Activated CD8-positive, alpha-beta T cell treated with anti-CD3 and anti-CD28 coated beads for 36 hours (primary cell): ENCODE measurements at regions not wholly inside any gene's neighbourhood (a gene's known extent, or its start where the extent isn't known, plus 50 kb on each side); places are given as distances from the start of the nearest gene placed in this dataset.

ENCODE experiments used
- ATAC-seq: fragments of 200-7000 bp; cut with Tn5 transposase; one replicate; pipeline ENCODE4 v1.10.0; 2021; ENCODE audit warnings: mild to moderate bottlenecking, moderate library complexity
- CTCF ChIA-PET: fragments of 350-600 bp; sonication (Branson Sonifier 250); formaldehyde crosslinking; loops from one replicate; lab custom pipeline; 2021; ENCODE audit warnings: antibody characterized with exemption; lab: Charles Lee
- POLR2A ChIA-PET: fragments of 350-600 bp; sonication (Branson Sonifier 250); formaldehyde crosslinking; loops from one replicate; lab custom pipeline; 2021; ENCODE audit warnings: antibody characterized with exemption; lab: Charles Lee
- DNase-seq: peaks from one replicate; pipeline ENCODE4 v3.0.0-alpha.2; 2020
- H3K27ac Mint-ChIP-seq: one replicate; pipeline ENCODE4 v1.8.0; 2021; ENCODE audit warnings: mild to moderate bottlenecking, mixed read lengths
- H3K27me3 Mint-ChIP-seq: one replicate; pipeline ENCODE4 v1.8.0; 2021; ENCODE audit warnings: mixed read lengths
- H3K36me3 Mint-ChIP-seq: one replicate; pipeline ENCODE4 v1.8.0; 2021; ENCODE audit warnings: low read depth, mixed read lengths
- H3K4me1 Mint-ChIP-seq: one replicate; pipeline ENCODE4 v1.8.0; 2021; ENCODE audit warnings: low read depth, mixed read lengths
- H3K4me3 Mint-ChIP-seq: one replicate; pipeline ENCODE4 v1.8.0; 2021; ENCODE audit warnings: mild to moderate bottlenecking, moderate library complexity, mixed read lengths
- H3K9me3 Mint-ChIP-seq: one replicate; pipeline ENCODE4 v1.8.0; 2021; ENCODE audit warnings: mixed read lengths
- CTCF ChIP-seq: fragments of 200-600 bp; IDR thresholded peaks from one replicate; pipeline ENCODE4 v1.8.0; 2022; ENCODE audit warnings: antibody characterized with exemption, mild to moderate bottlenecking
- intact Hi-C: fragments of 100-400 bp; cut with micrococcal nuclease; formaldehyde crosslinking; loops from one replicate; pipeline ENCODE4 v1.10.0; 2022

GRCh38 chr5:96573513-96573894 is 88.7 kb upstream of the CAST start:
- H3K36me3 Mint-ChIP-seq = no peaks in the 10 kb centered on the region
- intact Hi-C loops = no loop called here
- H3K4me3 Mint-ChIP-seq = no peak overlapping the region
- H3K27ac Mint-ChIP-seq = no peak overlapping the region
- H3K4me1 Mint-ChIP-seq = peaks cover 5% of the 10 kb centered on the region
- ATAC-seq = no peak
- ChIA-PET CTCF (interaction anchor here (1.3 kb wide), 1 partner anchor 18 kb away, joined by 3 read pairs; no protein-coding TSS in a partner anchor), POLR2A (no interaction called here)
- no peak for TF ChIP-seq CTCF
- H3K9me3 Mint-ChIP-seq = no peaks in the 10 kb centered on the region
- peaks cover 3% of the 10 kb centered on the region for H3K27me3 Mint-ChIP-seq
- no peak for DNase-seq

- no peak for ATAC-seq
- Mint-ChIP-seq H3K9me3 (no peaks in the 10 kb centered on the region), H3K4me3 (no peak overlapping the region), H3K27ac (no peak overlapping the region), H3K27me3 (peaks cover 5% of the 10 kb centered on the region), H3K4me1 (peaks cover 5% of the 10 kb centered on the region), H3K36me3 (no peaks in the 10 kb centered on the region)
- no peak for DNase-seq
- CTCF ChIA-PET = no interaction called here
- intact Hi-C loops = no loop called here
- no peak for TF ChIP-seq CTCF
- POLR2A ChIA-PET = no interaction called here
These were observed 85.3 kb upstream of the CAST start for GRCh38 chr5:96576876-96577275.

GRCh38 chr5:96577909-96578308 is 84.3 kb upstream of the CAST start:
- no peak overlapping the region for H3K4me3 Mint-ChIP-seq
- H3K4me1 Mint-ChIP-seq = peaks cover under 1% of the 10 kb centered on the region
- POLR2A ChIA-PET = no interaction called here
- CTCF ChIA-PET = no interaction called here
- no peaks in the 10 kb centered on the region for H3K36me3 Mint-ChIP-seq
- intact Hi-C loops = no loop called here
- H3K27ac Mint-ChIP-seq = no peak overlapping the region
- no peaks in the 10 kb centered on the region for H3K9me3 Mint-ChIP-seq
- no peak for DNase-seq
- ATAC-seq = no peak
- peaks cover 6% of the 10 kb centered on the region for H3K27me3 Mint-ChIP-seq
- no peak for TF ChIP-seq CTCF

- Mint-ChIP-seq H3K27ac (no peak overlapping the region), H3K36me3 (no peaks in the 10 kb centered on the region), H3K9me3 (no peaks in the 10 kb centered on the region), H3K27me3 (peaks cover 13% of the 10 kb centered on the region), H3K4me3 (no peak overlapping the region), H3K4me1 (peaks cover 2% of the 10 kb centered on the region)
- no peak for TF ChIP-seq CTCF
- DNase-seq (no peak), ATAC-seq (no peak)
- CTCF ChIA-PET = interaction anchor here (1.4 kb wide), 1 partner anchor 16 kb away, joined by 6 read pairs; no protein-coding TSS in a partner anchor
- intact Hi-C loops = no loop called here
- POLR2A ChIA-PET = no interaction called here
These were observed 82.5 kb upstream of the CAST start for GRCh38 chr5:96579711-96580110.

GRCh38 chr5:96582343-96582742 is 79.8 kb upstream of the CAST start:
- H3K27ac Mint-ChIP-seq = no peak overlapping the region
- H3K9me3 Mint-ChIP-seq = no peaks in the 10 kb centered on the region
- no peak for DNase-seq
- CTCF ChIA-PET = interaction anchor here (1.0 kb wide), 1 partner anchor 13 kb away, joined by 3 read pairs; no protein-coding TSS in a partner anchor
- peaks cover 2% of the 10 kb centered on the region for H3K4me1 Mint-ChIP-seq
- no peaks in the 10 kb centered on the region for H3K36me3 Mint-ChIP-seq
- intact Hi-C loops = no loop called here
- no peak overlapping the region for H3K4me3 Mint-ChIP-seq
- TF ChIP-seq CTCF = no peak
- H3K27me3 Mint-ChIP-seq = peaks cover 13% of the 10 kb centered on the region
- POLR2A ChIA-PET = no interaction called here
- no peak for ATAC-seq
